8988T (cell line): ENCODE measurements at regions not wholly inside any gene's neighbourhood (a gene's known extent, or its start where the extent isn't known, plus 50 kb on each side); places are given as distances from the start of the nearest gene placed in this dataset.

Experiments
- DNase-seq: peaks from one replicate; pipeline ENCODE4 v3.0.0; 2011

DNA sequence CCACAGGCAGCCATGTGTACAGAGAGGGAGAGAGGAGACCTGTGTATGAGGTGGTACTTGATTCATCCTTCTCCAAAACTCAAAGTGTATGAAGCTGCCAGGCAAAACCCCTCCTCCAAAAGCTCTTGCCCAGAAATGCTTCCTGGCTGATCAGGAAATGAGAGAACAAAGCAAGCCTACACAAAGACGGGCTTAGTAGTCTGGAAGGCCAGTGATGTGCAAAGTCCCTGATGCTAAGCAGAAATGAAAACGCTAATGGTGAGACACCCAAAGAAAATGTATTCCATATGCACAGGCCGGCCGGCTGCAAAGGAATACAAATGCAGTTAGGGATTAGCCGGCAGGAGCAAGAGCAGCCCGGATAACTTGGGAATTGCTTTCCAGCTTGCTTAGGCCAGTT is 234.9 kb upstream of the CADM1 start:
- DNase-seq: no peak

DNA sequence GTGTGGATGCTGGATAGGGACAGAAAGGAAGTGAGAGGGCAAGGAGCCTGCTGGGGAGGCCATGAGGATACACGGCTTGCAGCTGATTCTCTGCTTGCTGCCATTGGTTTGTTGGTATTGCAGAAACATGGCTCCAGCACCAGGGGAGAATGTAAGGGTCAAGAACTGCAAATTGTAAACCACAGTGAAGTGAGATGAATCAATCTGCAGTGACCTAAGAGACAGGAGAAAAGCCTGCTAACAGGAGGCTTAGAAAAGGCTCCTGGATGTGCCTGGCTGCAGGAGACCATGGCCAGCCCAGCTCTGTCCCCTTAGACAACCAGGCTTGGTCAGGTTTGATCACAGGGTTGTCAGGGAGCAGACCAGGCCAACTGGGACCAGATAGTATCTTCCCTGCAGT is 233.7 kb upstream of the CADM1 start:
- no peak for DNase-seq

DNA sequence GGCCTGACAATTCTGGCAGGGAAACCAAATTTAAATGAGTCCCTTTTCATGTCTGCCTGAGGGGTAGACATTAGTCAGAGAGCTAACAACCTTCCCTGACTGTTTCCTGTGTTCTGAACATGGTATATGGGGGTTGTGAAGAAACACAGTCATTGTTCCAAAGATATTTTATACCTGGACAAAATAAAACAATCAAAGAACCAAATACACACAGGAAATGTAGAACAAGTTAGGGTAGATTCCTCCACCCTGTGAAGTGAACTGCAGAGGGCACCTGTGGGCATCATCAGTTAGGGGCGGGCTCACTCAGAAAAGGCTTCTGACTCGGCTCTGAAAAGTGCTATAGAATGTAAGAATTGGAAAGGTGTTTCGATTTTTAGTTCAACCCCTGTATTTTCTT is 231.9 kb upstream of the CADM1 start:
- DNase-seq: no peak

DNA sequence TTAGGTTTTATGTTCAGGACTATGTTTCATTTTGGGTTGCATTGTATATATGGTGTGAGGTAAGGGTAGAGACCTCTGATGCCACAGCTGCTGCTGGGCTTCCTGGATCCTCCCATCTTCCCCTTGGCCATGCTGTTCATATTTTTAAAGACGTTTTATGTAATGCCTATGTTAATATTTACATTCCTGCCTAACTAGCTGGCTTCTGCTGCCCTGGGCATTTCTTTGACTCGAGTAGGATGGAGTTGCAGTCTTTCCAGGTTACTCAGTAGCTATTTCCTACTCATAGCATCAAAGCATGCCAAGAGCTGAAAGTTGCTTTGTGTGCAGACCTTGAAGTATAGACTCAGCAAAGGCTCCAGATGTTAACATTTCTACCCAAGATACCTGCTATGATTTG is 220.5 kb upstream of the CADM1 start:
- DNase-seq: no peak

DNA sequence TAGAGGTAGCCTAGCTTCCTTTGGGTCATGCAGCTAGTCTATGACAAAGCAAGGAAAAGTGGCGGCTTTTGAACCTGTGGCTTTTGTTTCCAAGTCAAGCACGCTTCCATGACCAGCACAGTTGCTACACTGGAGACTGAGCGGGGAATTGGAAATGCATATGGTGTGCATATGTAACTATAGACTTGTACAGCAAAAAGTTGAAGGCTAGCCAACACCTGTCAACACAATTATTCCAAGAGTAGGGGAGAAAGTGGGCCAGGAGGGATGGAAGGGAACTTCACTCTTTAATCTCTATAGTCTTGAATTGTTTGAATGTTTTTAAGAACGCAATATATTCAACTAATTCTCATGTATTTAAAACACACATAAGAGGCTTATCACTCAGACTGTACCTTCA is 218.5 kb upstream of the CADM1 start:
- DNase-seq: no peak

DNA sequence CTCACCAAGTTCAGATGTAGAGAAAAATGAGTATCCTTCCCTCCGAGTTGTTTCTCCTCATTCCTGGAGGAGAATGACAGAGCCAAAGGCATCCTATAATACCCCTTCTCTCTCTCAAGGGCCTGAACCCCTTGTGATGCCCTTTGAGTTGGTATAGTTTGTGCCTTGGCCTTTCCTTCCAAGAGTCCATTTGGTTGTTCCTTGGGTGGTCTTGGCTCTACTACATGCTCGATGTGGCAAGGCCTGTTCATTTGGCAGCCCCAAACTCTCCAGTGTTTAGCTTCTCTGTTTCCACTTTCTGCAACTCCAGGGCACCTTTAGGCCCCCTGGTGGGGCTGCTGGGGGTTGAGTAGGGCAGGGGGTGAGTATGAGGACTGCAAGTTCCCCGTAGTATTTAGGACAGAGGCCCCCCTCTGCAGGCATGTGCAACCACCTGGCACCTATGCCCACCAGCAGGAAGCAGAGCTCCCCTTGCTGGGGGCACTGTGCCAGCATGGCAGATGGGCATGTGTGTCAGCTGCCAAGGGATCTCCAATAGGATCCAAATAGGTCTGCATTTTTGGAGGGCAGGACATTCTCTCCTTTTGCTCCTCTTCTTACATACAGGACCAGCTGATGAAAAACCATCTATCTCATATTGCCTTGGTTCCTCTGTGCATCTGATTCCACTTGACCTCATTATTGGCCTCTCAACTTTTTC is 217.2 kb upstream of the CADM1 start:
- no peak for DNase-seq

DNA sequence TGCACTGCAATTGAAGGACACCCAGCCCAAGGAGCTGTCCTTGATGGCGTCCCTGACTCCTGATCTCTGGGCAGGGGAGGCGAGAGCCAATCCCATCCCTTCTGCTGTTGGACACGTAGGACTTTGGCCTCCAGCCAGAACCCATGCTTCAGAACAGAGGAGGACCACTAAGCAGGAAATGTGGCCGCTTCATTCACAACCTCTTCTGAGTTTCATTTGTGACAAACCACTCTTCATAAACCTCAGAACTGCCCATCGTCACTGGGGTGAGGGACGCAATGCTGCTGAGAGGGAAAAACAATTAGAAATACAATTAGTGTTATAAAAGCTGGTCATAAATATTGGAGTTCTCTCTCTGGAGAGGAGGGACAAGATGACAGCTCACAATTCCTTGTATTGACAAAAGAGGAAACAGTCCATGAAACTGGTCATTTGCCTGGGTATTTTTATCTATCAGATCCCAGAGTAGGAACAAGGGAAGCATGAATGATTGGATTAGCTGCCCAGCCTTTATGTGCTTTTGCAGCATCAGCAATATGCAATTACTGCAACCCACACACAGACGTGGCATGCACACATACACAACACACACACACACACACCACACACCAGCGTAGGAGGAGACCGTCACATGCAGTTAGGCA is 216.5 kb upstream of the CADM1 start:
- DNase-seq: no peak

DNA sequence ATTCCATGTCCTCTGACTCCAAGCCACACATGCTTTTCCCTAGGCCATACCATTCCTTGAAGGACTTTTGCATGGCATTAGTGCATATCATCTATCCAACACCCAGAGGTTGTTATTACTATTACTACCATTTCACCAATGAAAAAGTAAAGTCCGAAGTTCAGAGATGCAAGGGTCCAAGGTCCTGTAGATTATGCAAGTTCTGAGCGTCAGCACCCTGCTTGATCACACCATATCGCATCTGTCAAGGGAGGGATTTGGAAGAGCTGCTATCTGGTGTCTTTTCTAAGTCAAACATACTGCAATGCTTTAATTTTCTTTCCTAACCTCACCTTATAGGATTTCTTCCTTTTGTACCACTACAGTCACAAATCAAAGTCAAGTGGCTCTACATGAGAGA is 214.7 kb upstream of the CADM1 start:
- no peak for DNase-seq

DNA sequence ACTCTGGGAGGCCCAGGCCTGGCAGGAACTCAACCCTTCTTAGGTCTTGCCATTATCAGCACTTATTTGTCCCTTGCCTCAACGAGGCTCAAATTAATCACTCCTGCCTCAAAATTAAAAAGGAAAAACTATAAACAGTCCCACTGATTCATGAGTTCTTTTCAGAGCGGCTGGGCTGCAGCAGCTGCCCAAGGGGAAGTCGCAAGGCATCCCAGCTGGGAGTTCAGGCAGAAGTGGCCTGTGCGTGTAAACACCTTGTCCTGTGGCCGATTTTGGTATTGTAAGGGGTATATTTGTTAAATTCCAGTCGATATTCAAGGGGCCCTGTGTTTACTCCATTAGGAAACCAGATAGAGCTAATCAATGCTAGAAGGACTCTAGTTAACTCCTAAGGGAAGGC is 213.9 kb upstream of the CADM1 start:
- no peak for DNase-seq

DNA sequence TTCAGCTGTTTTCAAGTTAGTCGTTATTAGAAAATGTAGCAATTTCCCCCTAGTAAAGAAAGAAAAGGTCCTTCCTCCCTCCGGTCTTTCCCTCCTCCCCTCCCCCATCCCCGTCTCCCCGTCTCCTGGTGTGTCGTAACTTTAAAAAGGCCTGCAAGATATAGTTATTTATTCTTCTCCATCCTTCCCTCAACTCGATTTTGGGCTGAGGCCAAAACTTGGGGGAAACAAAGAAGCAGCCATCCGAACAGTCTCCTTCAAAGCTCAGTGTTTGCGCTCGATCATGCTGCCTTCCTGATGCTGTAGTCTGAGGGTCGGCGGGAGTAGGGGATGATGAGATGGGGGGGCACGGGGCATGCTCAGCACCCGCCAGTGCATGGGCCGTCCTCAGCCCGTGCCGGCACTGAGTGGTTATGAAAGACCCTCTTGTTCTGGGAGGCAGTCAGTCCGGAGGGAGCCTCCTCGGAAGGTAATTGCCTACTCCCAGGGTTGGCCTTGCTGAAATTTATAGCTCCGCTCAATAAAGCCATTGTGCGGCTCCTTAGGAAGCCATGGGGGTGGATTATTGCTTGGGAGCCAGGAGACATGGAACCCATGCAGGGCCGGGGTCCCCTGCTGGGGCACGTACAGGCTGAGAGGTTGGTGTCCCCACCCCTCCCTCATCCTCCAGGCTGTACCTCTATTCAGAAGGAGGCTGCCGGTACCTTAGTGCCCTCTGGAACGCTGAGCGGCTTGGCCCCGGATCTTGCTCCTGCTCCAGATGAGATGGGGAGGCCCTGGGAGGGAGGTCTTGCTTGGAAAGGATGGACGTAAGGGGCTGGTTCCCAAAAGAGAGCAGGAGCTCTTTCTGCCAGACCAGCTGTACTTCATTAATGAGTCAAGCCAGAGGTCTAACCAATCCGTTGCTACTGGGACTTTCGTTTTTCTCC is 212.7 kb upstream of the CADM1 start:
- no peak for DNase-seq

DNA sequence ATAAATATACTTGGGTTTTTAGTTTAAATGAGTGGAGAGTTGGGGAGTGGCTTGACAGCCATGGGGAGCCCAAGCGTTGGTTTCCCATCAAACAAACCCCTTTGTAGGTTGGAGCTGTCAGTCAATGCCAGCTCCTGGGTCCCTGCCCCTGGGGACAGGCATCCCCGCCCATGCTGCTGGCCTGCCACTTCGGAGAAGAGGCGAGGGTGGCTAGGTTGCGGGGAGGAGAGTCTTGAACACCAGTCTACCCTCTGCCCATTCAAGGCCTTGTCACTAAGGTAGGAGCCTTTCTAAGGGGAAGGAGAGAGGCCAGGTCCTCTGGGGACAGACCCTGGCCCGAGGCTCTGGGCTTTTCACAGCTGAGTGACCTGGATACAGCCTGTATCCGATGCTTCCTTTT is 211.9 kb upstream of the CADM1 start:
- no peak for DNase-seq

DNA sequence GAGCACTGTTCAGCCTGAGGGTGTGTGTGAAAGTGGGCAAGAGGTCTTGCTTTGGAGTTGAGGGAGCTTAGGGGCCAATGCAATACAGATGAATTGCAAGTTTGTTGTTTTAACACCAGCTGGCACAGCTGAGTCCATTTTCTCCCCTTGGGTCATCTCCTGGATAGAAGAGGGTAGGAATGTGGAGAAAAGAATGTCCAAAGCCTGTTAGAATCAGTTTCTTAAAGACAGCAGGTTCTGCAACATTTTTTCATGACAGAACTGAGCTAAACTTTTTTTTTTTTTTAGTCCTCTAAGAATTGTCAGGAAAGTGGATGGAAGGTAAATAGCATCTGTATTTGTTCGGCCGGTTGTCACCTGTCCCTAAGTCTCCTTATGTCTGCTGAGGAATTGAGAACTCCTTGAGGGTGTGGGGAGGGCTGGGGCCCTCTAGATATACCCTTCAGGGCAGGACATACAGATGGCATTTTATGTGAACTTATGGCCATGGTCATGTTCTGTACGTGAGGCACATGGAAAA is 211.1 kb upstream of the CADM1 start:
- DNase-seq: no peak

DNA sequence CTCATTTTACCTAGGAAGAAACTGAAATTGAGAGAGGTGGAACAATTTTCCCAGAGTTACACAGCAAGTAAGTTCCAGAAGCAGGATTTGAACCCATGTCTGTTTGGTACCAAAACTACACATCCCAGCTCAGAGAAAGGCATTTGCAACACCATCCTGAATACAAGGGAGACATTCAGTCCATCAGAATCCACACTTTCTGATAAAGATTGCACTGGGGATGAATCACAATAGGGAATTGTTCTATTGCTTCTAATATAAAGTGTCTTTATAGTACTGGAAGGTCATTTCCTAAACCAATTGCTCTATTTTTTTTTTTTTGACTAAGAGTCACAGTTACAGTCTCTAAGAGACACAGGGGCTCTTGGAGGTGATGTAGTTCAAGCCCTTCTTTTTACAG is 208.1 kb upstream of the CADM1 start:
- DNase-seq: no peak

DNA sequence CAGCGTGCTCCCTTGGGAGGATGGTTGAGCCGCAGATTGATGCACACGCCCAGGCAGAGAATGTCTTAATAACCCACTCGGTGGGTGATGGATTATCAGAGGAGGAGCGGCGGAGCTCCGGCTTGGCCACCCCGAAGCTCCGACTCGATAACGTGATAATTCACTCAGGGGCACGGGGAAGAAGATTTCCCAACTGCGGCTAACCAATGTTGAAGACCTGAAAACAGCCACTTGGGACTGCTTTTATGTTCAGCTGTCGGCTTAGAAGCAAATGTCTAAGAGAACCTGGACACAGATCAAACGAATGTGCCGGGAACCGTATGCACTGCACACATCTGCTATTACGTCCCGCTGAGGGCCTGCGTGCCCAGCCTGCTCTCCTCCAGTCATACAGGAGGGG is 206.8 kb upstream of the CADM1 start:
- no peak for DNase-seq

DNA sequence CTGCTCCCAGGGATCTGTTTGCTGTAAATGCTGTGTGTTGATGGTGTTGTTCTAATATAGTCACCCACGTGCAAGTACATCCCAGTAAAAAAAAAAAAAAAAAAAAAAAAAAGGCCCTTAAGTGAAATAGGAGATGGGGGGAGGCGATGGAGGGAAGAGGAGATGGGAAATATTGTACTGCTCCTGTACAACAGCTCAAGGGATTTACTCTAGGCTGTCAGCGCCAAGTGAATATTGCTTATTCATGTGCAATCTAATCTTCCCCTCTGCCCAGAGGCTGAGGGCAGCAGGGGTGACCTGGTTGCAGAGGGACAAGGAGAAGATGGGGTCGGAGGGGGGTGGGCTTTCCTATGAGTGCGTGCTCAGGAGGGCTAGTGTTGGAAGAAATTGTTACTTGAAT is 206.2 kb upstream of the CADM1 start:
- no peak for DNase-seq

DNA sequence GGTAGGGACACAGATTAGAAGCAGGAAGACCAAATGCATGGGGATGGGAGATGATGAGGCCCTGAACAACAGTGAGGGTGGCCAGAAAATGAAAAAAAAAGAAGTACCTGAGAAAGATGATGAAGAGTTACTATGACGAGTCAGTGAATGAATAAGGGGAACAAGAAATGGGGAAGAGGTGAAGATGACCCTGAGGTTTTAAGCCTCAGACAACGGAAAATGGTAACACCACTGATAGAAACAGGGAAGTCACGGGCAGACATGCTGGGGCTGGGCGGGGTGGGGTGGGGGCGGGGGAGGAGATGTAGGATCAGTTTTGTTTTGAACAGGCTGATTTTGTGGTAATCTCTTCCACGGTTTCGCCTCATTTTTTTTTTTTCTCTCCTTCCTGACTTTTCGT is 205.1 kb upstream of the CADM1 start:
- DNase-seq: no peak

DNA sequence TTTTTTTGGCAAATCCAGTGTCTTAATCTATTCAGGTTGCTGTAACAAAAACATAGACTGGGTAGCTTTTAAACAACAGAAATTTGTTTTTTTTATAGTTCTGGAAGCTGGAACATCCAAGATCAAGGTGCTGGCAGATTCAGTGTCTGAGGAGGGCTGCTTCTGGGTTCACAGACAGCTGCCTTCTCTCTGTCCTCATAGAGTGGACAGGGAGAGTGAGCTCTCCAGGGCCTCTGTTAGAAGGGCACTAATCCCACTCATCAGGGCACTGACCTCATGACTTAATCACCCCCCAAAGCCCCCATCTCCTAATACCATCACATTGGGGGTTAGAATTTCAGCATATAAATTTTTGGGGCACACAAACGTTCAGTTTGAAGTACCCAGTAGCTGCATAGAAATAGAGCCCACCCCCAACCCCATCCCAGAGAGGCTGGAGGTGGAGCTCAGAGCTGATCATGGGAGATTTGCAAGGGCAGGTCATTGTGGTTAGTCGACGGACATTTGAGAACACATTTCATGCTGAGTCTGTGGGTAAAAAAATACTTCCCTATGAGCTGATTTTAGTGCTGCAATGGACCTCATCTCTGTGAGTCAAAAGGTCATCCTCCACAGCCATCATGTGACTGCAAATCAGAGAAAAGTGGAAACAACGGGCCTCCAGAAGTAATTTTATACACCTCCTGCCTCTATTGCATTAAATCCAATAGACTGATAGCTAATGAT is 203.1 kb upstream of the CADM1 start:
- DNase-seq: no peak

DNA sequence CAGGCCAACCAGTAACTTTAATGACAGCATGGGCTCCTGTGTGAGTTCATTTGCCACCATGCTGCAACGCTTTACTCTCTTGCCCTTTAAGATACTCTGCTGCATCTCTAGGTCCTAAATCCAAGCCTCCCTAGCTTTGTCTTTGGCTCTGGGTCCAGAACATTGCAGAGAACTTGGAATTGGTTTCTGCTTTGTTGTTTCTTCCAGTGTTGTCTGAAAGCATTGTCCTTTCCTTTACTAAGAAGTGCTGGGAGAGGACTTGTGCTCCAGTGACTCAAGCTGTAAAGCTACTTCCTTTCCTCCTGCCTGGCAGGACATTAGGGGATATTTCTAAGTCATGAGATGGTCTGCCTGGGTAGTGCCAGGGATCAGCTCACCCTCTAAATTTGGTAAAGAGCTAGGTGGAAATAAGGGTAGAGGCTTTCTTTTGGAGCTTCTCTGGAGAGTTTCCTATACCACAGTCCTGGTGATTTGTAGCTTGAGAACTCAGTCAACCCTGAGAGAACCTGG is 202.5 kb upstream of the CADM1 start:
- DNase-seq: no peak

DNA sequence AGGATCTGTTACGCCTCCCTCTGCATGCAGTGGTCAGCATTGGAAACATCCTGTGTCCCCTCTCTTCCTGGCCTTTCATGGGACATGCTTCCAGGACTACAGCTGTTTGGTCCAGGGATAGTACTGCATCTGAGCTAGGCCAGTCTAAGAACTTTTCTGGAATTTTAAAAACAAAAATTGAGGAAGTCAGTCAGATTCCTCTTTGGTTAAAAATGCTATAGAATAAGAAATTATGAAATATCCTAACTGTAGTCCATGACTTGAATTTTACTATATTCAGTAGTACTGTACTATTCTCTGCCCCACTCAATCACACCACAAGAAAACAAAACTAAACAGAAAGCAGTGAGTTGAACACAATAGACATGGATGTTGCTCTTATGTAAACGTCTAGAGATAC is 201.0 kb upstream of the CADM1 start:
- DNase-seq: no peak

DNA sequence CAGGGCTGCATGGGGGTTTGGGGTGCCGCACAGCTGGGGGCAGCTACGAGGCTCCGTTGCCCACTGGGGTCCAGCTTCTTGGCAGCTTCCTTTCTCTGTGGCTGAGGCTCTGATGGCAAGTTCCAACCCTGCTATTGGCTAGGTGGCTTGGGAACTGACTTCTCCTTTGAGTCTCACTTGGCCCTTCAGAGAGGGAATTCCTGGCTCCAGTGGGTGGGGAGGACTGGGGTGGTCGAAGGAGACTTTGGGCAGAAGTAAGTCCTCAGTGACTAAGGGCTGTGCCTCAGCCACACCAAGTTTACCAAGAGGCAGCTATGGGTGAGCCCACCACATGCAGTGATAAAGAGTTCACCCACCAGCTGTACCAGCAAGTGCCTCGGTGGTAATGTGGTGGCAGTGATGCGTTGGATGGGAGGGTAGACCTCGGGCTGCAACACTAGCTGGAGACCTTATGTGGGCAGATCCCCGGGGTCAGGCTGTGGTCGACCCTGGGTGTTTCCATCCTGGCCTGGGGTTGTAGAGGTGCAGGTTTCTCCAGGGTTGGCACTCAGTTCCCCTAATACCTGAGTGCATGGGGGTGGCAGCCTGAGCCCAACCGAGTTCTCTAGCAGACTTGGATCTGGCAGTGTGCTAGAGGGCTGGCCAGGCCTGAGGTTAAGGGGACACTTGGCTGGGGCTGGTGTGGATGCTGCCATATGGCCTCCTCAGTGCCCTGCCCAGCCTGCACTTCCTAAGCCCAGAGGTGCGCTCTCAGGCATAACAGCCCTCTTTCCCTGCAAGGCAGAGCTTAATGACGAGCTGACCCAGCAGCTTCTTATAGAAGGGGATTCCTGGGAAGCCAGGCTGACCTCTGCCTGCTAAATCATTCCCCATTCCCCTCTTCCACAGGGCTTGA is 197.0 kb upstream of the CADM1 start:
- no peak for DNase-seq

DNA sequence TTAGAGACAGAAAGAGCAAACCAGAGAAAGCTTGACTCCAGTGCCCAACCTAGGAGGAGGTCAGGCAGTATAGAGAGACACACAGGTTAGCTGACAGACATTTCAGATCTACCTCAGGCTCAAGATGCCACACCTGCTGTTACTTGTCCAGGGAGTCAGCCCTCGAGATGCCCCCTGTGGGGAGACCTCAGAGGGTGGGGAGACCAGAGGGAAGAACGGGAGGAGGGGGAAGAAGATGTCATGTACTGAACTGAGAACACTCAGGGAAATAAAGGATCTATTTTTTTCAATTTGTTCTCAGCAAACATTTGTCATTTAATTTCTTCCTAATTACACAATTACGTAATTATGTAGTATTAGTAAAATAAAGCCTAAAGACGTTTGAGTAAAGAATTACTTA is 196.3 kb upstream of the CADM1 start:
- DNase-seq: no peak

DNA sequence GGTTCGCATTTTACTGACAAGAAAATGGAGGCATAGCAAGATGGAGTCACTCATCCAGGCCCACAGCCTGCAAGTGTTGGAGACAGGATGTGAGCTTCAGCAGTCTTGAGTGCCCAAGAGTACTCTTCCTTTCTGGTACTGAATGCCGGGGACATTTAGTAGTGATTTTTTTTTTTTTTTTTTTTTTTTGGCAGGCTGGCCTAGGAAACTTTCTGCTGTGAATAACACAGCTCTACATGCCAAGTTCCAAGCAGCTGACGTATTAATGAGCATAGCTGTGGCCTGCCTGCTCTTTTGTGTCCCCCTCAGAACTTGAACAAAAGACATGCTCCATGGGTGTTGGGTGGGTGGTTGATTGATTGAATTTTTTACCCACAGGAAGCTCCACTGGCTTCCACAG is 195.5 kb upstream of the CADM1 start:
- DNase-seq: no peak
